RWPE2 (cell line): ENCODE measurements at regions not wholly inside any gene's neighbourhood (a gene's known extent, or its start where the extent isn't known, plus 50 kb on each side); places are given as distances from the start of the nearest gene placed in this dataset.

Experiments used
- ATAC-seq: fragments of 200-7000 bp; cut with Tn5 transposase; 3 replicates; pipeline ENCODE4 v1.9.1; 2021; ENCODE audit warnings: low read depth
- DNase-seq: peaks from one replicate; pipeline ENCODE4 v3.0.0-alpha.2; 2020; ENCODE audit warnings: low spot score
- H3K27ac ChIP-seq: fragments of 450-650 bp; 2 replicates; pipeline ENCODE4 v1.5.1; 2017; ENCODE audit warnings: mild to moderate bottlenecking; ENCODE audit not compliant: poor library complexity, severe bottlenecking
- H3K27me3 ChIP-seq: fragments of 250-450 bp; sonication (Bioruptor Pico); 2 replicates; pipeline ENCODE4 v1.5.1; 2021; ENCODE audit warnings: mild to moderate bottlenecking, moderate library complexity; ENCODE audit not compliant: insufficient read depth, poor library complexity, severe bottlenecking
- H3K36me3 ChIP-seq: fragments of 250-450 bp; sonication (Bioruptor Pico); 2 replicates; pipeline ENCODE4 v1.5.1; 2020; ENCODE audit warnings: low read depth, mild to moderate bottlenecking, moderate library complexity
- H3K4me1 ChIP-seq: fragments of 250-450 bp; sonication (Bioruptor Pico); 2 replicates; pipeline ENCODE4 v1.5.1; 2021; ENCODE audit warnings: mild to moderate bottlenecking, moderate library complexity; ENCODE audit not compliant: insufficient read depth, poor library complexity, severe bottlenecking
- H3K4me3 ChIP-seq: fragments of 250-450 bp; sonication (Bioruptor Pico); 2 replicates; pipeline ENCODE4 v1.5.1; 2021; ENCODE audit warnings: mild to moderate bottlenecking, moderate library complexity; ENCODE audit not compliant: severe bottlenecking
- H3K9me3 ChIP-seq: fragments of 250-450 bp; sonication (Bioruptor Pico); 2 replicates; pipeline ENCODE4 v1.5.1; 2021; ENCODE audit warnings: mild to moderate bottlenecking, moderate library complexity; ENCODE audit not compliant: severe bottlenecking
- CTCF ChIP-seq: fragments of 450-650 bp; IDR thresholded peaks from one replicate; pipeline ENCODE4 v1.5.1; 2017; ENCODE audit warnings: mild to moderate bottlenecking, moderate library complexity; ENCODE audit not compliant: poor library complexity, severe bottlenecking

GRCh38 chr13:80139196-80139595 lies 201.7 kb downstream of the SPRY2 start:
- no peak overlapping the region for H3K4me3 ChIP-seq
- H3K27me3 ChIP-seq: no peaks in the 10 kb centered on the region
- H3K27ac ChIP-seq: no peak overlapping the region
- H3K36me3 ChIP-seq: no peaks in the 10 kb centered on the region
- H3K4me1 ChIP-seq: no peaks in the 10 kb centered on the region
- DNase-seq (no peak), ATAC-seq (no peak)
- TF ChIP-seq CTCF: no peak
- H3K9me3 ChIP-seq: no peaks in the 10 kb centered on the region

- DNase-seq: no peak
- Histone ChIP-seq H3K9me3 (no peaks in the 10 kb centered on the region), H3K27me3 (no peaks in the 10 kb centered on the region), H3K4me3 (no peak overlapping the region), H3K36me3 (no peaks in the 10 kb centered on the region), H3K4me1 (no peaks in the 10 kb centered on the region), H3K27ac (no peak overlapping the region)
- ATAC-seq: no peak
- no peak for TF ChIP-seq CTCF
Observed at GRCh38 chr13:80137994-80138393, 202.9 kb downstream of the SPRY2 start.

- Histone ChIP-seq H3K27ac (no peak overlapping the region), H3K9me3 (no peaks in the 10 kb centered on the region), H3K4me3 (no peak overlapping the region), H3K4me1 (no peaks in the 10 kb centered on the region), H3K27me3 (no peaks in the 10 kb centered on the region), H3K36me3 (no peaks in the 10 kb centered on the region)
- no peak for TF ChIP-seq CTCF
- DNase-seq: no peak
- no peak for ATAC-seq
Observed at GRCh38 chr13:80134346-80134745, 206.6 kb downstream of the SPRY2 start.

- no peak overlapping the region for H3K4me3 ChIP-seq
- no peaks in the 10 kb centered on the region for H3K27me3 ChIP-seq
- no peak overlapping the region for H3K27ac ChIP-seq
- no peak for TF ChIP-seq CTCF
- no peaks in the 10 kb centered on the region for H3K4me1 ChIP-seq
- ATAC-seq: no peak
- DNase-seq: no peak
- H3K36me3 ChIP-seq: no peaks in the 10 kb centered on the region
- H3K9me3 ChIP-seq: no peaks in the 10 kb centered on the region
Observed at GRCh38 chr13:80133631-80134261, 207.2 kb downstream of the SPRY2 start.
